Nephron (organoid): ENCODE measurements at regions not wholly inside any gene's neighbourhood (a gene's known extent, or its start where the extent isn't known, plus 50 kb on each side); places are given as distances from the start of the nearest gene placed in this dataset.

Source experiments
- H3K27ac Mint-ChIP-seq, 3 experiments: 2 replicates each; pipeline ENCODE4 v1.8.0; 2020; ENCODE audit warnings: mixed read lengths in 3 of 3, mild to moderate bottlenecking in 2 of 3, moderate library complexity in 1 of 3
- H3K27me3 Mint-ChIP-seq: 2 replicates; pipeline ENCODE4 v1.8.0; 2021; ENCODE audit warnings: low read depth, mild to moderate bottlenecking, moderate library complexity, mixed read lengths
- H3K36me3 Mint-ChIP-seq: 2 replicates; pipeline ENCODE4 v1.8.0; 2020; ENCODE audit warnings: low read depth, mixed read lengths
- H3K4me1 Mint-ChIP-seq: 2 replicates; pipeline ENCODE4 v1.8.0; 2020; ENCODE audit warnings: mixed read lengths
- H3K4me3 Mint-ChIP-seq, 3 experiments: 2 replicates each; pipeline ENCODE4 v1.8.0; 2020; ENCODE audit warnings: mild to moderate bottlenecking in 3 of 3, mixed read lengths in 3 of 3, moderate library complexity in 2 of 3
- H3K9me3 Mint-ChIP-seq: 2 replicates; pipeline ENCODE4 v1.8.0; 2020; ENCODE audit warnings: mixed read lengths
- TF ChIP-seq, protein P1 (sequence below), 3 experiments: fragments of 200-600 bp; sonication (generic); IDR thresholded peaks; one replicate each; pipeline ENCODE4 v1.5.0; 2021; ENCODE audit warnings: antibody characterized with exemption in 3 of 3; ENCODE audit not compliant: unreplicated experiment in 3 of 3

DNA sequence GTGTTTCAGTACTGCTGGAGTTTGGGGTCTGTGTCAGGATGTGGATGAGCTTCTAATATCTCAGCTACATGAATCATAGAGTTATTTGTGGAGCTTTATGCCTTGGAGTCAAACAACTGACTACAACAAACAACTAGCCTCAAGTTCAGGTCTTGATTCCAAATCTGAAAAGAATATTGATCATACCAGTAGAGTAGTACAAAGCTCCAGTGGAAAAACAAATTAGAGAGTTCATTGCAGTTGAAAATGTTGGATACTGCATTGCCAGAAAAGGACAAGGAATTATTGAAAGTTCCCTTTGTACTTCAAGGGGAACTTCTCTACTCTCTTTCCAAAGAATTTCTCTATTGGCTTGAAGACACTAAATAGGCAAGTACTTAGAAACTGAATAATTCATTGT lies 117.6 kb upstream of the CTTNBP2 start:
- H3K4me1 Mint-ChIP-seq = peaks cover 12% of the 10 kb centered on the region
- no peak overlapping the region for H3K4me3 Mint-ChIP-seq
- H3K36me3 Mint-ChIP-seq = no peaks in the 10 kb centered on the region
- TF ChIP-seq, protein P1, sequence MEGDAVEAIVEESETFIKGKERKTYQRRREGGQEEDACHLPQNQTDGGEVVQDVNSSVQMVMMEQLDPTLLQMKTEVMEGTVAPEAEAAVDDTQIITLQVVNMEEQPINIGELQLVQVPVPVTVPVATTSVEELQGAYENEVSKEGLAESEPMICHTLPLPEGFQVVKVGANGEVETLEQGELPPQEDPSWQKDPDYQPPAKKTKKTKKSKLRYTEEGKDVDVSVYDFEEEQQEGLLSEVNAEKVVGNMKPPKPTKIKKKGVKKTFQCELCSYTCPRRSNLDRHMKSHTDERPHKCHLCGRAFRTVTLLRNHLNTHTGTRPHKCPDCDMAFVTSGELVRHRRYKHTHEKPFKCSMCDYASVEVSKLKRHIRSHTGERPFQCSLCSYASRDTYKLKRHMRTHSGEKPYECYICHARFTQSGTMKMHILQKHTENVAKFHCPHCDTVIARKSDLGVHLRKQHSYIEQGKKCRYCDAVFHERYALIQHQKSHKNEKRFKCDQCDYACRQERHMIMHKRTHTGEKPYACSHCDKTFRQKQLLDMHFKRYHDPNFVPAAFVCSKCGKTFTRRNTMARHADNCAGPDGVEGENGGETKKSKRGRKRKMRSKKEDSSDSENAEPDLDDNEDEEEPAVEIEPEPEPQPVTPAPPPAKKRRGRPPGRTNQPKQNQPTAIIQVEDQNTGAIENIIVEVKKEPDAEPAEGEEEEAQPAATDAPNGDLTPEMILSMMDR (IDR thresholded peaks at IDR 0.05; ENCODE audit: unreplicated experiment in 3 of 3) = no peak
- H3K27me3 Mint-ChIP-seq = peaks cover 7% of the 10 kb centered on the region
- no peak overlapping the region for H3K27ac Mint-ChIP-seq
- peaks cover 2% of the 10 kb centered on the region for H3K9me3 Mint-ChIP-seq

DNA sequence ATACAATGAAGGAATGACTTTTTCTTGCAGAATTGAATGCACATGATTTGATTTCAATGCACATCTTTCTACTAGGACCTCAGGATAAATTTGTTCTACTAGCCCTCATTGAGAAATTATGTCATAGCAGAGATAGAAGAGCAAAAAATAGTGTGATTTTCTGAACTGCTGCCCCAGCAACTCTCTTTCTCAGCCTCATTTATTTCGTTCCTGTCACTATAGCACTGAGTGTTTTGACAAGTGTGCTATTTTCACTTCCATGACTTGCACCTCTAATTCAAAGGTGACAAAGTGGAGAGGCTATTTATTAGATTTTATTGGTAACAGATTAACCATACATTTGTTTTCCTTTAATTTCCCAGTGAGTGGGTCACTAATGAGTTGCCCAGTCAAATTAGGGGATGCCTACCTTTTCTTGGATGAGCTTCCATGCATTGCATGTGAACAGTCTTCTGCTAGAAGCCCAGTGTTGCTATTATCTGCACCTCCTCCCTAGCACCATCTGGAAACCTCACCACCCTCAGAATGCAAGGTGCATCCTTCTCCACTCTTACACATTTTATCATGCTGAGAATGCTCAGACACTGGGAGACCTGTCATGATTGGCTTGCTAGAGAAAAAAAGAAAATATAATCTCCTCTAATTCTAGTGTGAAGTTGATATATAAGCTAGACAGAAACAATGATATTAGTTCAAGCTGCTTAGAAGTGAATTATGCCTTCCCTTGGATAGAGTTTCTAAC lies 119.6 kb upstream of the CTTNBP2 start:
- H3K9me3 Mint-ChIP-seq = no peaks in the 10 kb centered on the region

DNA sequence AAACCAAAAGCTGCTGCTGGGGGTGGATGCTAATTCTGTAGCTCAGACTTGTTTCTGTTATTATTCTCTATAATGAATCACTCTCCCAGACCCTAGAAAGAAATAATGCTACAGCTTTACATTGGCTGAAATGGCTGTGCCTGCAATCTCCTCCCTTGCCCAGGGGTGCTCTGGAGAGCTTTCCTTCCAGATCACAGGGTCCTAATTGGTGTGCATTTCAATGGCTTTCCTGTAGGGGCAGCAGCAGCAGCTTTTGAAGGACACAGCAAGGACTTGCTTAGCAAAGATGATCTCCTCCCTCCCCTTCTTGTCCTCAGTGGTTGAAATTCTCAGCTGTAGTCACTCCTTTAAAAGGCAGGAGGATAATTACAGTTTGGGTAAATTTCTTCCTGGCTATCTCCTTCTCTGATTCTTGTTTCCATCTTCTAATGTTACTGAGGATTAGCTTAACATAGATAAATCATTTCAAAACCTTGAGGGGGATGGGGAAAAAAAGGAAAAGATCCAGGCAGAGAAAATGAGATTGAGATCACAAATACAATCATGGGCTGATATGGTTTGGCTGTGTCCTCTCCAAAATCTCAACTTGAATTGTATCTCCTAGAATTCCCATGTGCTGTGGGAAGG lies 120.2 kb upstream of the CTTNBP2 start:
- Mint-ChIP-seq H3K36me3 (no peaks in the 10 kb centered on the region), H3K9me3 (no peaks in the 10 kb centered on the region), H3K4me3 (no peak overlapping the region), H3K4me1 (peaks cover 7% of the 10 kb centered on the region), H3K27me3 (peaks cover 7% of the 10 kb centered on the region), H3K27ac (no peak overlapping the region)
- TF ChIP-seq, protein P1 (IDR thresholded peaks at IDR 0.05; ENCODE audit: unreplicated experiment in 3 of 3) = peak; percentile 60 to 67 (median 63)

More for the DNA sequence above, 119.6 kb upstream of the CTTNBP2 start:
- Mint-ChIP-seq H3K4me1 (peaks cover 7% of the 10 kb centered on the region), H3K27ac (peak overlapping the region in 1 of 3 experiments; percentile 25), H3K4me3 (no peak overlapping the region), H3K36me3 (no peaks in the 10 kb centered on the region), H3K27me3 (peaks cover 7% of the 10 kb centered on the region)
- TF ChIP-seq, protein P1 (IDR thresholded peaks at IDR 0.05; ENCODE audit: unreplicated experiment in 3 of 3) = no peak

DNA sequence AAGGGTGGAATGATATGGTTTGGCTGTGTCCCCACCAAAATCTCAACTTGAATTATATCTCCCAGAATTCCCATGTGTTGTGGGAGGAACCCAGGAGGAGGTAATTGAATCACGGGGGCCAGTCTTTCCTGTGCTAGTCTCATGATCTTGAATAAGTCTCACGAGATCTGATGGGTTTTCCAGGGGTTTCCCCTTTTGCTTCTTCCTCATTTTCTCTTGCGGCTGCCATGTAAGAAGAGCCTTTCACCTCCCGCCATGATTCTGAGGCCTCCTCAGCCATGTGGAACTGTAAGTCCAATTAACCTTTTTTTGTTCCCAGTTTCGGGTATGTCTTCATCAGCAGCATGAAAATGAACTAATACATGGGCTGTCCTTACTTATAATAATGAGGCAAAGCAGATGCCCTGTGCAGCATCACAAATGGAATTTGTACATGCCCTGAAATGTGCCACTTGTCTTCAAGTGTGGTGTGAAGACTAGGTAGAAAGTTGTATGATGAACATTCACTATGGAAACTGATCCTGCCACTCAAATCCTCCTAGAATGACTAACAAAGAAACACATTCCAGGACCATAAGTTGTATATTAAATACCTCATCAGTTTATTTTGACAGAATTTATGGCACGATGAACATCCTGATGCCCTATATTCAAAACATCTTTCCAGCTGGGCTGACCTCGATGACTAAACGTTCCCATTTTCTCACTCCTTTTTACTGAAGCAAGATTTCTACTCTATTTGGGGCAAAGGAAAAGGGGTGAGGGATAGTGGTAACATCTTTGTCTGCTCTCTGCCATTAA lies 122.8 kb upstream of the CTTNBP2 start:
- Mint-ChIP-seq H3K27ac (no peak overlapping the region), H3K36me3 (no peaks in the 10 kb centered on the region), H3K9me3 (no peaks in the 10 kb centered on the region), H3K27me3 (peaks cover 7% of the 10 kb centered on the region), H3K4me1 (peaks cover 11% of the 10 kb centered on the region), H3K4me3 (no peak overlapping the region)
- TF ChIP-seq, protein P1 (IDR thresholded peaks at IDR 0.05; ENCODE audit: unreplicated experiment in 3 of 3) = no peak

DNA sequence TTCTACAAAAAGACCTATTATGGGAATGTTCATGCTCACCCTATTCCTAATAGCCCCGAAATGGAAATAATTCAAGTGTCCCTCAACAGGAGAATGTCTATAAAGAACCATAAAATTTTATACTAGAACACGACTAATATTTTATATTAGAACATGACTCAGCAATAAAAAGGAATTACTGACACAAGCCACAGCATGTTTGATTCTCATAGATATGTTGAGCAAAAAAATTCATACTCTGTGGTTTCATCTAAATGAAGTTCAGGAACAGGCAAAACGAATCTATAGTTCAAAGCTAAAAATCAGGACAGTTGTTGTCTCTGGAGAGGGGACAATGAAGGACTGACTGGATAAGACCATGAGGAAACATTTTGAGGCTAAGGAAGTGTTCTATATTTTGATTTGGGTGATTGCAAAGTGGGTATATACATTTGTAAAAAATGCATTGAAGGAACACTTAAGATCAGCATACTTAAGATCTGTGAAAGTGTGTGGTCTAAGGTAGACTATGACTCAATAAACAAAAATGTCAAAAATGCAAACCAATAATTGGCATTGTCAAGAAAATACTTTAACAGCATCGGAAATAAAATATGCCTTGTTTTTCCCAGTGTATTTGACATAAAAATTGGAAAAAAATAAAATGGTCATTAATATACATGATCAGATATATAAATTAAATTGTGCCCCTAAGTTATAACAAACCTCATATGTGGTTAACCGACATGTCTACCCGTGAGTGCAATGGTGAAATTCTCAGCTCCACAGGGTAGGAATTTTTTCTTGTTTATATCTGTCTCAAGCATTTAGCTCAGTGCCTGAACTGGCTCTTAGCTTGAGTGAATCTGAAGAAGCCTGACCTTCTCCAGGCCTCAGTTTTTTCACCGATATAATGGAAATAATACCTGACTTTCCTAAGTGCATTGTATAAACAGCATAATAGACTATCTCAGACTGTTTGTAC lies 124.9 kb upstream of the CTTNBP2 start:
- no peak overlapping the region for H3K27ac Mint-ChIP-seq
- no peaks in the 10 kb centered on the region for H3K36me3 Mint-ChIP-seq
- H3K27me3 Mint-ChIP-seq = peaks cover 4% of the 10 kb centered on the region
- H3K4me1 Mint-ChIP-seq = peaks cover 11% of the 10 kb centered on the region
- H3K9me3 Mint-ChIP-seq = no peaks in the 10 kb centered on the region
- TF ChIP-seq, protein P1 (IDR thresholded peaks at IDR 0.05; ENCODE audit: unreplicated experiment in 3 of 3) = no peak
- H3K4me3 Mint-ChIP-seq = no peak overlapping the region
